NK-92 treated with Interleukin-12 subunit alpha and Interleukin-12 subunit beta, amount 100 ng/mL, for 24 hours (cell line): ENCODE measurements at regions not wholly inside any gene's neighbourhood (a gene's known extent, or its start where the extent isn't known, plus 50 kb on each side); places are given as distances from the start of the nearest gene placed in this dataset.

Experiments used
- DNase-seq: peaks from one replicate; lab custom pipeline; 2025; lab: John Stamatoyannopoulos, UW

DNA sequence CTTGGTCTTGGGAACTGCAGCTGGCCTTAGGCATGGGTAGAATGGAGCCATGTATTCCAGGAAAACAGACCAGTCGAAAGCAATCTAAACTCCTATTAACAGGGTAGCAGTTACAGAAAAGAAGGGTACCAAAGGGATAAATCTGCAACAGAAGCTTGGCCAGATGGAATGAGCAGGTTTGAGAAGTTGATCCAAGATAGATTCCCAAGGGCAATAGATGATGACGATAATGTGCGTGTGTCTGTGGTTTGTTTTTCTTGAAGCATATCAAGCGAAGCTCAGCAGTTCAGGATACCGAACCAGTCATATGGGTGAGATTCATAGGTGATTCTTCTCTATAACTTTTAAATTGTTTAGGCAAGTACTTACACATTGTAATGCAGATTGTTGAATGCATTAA lies 203.8 kb upstream of the SEMA6D start:
- DNase-seq = no peak

DNA sequence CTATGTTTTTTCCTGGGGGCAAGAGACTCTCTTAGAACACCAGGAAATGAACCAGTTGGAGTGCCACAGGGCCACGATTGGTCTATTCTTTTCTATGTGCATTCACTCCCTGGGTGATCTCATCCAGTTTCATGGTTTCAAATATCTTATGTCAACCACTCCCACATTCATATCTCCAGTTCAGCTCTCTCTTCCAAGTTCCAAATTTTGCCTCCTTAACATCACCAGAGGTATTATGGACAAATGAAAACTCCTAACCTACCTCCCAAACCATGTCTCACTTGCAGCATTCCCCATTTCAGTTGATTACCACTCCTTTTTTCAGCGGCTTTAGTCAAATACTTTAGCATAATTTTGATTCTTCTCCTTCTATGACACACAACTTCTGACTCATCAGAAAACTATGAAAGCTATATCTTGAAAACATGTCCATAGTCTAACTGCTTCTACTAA lies 203.1 kb upstream of the SEMA6D start:
- no peak for DNase-seq

DNA sequence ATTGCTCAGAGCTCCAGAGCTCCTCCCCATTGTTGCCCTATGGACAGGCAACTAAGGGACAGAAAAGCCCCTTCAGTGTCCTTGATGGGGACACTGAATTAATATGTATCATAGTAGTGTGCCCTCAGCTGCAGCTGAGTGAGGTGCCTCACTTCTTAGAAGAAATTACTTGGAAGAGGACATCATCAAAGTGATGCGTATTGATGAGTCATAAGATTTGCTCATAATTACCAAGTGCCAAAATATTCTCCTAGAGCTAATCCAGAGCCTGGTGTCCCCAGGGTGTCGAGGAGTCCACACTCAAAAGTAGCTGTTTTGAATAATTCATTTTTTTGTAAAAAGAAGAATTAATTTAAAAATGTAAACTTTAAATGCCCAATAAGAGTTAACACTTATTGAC lies 200.7 kb upstream of the SEMA6D start:
- no peak for DNase-seq

DNA sequence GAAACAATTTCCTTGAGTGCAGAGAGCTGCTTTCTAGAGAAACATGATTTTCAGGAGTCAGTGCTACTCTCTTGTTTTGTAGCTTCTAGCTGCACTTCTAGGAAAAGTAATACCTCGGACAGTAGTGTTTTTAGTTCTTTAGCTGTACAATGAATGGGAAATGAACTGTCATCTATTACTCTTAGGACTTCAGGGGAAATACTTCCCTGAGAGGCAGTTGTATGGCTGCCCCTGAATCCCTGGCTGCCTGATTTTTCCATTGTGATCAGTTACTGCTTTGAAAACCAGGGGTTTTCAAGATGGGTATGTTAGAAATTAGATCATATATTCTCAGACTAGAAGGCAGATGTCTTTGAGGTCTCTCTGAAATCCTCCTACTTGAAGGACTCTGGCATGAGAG lies 200.3 kb upstream of the SEMA6D start:
- DNase-seq = no peak

DNA sequence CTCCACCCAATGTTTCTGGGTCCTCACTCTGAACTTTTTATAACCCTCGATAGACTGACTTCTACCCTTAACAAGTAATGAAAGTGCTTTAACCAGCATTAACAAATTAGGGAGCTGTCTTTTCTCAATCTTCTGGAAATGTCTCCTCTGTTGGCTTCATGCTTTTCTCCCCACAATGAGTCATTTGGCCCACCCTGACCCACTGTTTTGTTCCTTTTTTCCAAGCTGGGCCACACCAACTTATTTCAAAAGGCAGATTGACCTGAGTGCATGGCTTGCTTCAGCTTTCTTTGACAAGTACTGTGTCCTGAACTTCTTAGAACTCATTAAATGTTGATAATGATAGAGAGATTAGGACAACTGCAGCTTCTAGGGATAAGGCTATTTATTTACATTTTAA lies 199.6 kb upstream of the SEMA6D start:
- no peak for DNase-seq

DNA sequence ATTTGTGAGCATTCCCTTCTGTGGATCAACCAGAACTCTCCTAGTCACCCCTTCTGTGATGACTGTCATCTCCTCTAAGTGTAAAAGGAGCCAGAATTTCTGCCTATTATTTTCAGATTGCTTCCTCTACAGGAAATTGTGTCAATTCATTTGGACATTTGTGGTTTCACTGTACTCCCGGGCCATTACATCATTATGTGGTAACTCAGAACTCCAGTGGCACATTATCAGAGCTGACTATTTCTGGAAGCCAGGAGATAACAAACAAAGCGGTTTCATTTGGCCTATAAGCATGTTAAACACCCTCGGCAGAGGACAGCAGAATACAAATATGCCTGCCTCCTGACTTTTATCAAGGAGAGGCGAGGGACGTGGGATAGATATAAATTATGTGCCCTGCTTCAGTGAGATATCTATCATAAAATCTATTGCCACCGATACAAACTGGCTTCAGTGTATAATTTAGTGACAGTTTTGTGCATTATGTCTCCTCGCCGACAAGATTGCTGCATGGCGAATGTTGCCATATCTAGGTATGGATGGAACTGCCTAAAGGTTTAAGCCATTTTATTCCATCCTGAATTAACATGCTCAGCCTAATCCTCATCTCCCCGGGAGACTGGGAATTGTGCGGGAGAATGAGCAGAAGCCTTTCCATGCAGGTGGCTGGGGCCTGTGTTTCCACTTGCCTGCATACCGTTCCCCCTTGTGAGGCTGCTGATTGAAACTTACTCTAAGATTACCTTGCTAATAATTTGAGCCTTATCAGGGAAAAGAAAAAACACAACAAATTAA lies 193.4 kb upstream of the SEMA6D start:
- no peak for DNase-seq

DNA sequence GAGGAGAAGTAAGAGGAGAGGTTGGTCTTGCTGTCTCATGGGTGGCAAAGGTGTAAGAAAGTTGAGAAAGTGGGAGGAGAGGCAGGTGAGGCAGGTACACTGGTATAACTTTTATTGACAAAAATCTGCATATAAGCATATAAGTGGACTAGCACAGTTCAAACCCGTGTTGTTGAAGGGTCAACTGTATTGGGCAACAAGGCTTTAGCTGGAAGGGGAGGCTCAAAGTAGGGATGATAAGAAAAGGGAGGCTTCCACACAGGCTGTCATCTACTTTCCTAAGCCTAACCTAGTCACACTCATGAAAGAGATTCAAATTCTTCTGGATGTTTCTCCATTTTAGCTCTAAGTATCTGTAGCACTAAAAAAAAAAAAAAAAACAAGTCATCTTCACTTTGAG lies 188.1 kb upstream of the SEMA6D start:
- DNase-seq = no peak

DNA sequence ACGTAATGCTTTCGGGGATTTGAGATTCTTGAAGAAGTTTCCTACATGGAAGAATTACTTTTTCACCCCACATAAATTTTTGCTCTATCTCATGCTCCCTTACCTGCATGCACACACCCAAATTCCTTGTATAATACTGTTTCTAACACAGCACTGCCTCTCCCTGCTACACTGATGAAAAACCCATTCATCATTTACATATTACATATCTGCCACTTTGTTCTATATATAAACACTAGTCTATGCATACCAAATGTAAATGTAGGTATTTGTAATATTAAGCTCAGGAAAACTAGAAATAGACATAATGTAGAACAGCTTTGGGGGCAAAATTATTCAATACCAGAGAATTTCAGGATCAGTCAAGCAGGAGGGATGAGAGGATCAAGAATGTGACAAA lies 182.6 kb upstream of the SEMA6D start:
- no peak for DNase-seq

DNA sequence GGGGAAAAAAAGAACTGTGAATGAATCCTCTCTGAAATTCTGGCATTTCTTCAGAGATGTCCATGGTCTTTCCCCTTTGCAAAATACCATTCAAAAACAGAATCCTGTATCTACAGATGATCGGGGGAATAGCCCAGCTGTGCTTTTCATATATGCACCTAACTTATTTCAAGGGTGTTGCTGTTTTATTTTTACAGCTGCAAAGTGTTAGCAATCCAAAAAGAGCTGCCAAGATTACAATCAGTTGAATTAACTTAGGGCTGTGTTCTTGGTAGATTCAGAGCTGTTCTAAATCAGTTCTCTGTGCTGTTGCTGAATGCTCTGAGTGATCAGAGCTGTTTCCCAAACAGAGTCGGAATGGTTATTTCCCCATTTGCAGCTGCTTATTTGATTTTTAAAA lies 175.7 kb upstream of the SEMA6D start:
- DNase-seq = no peak

DNA sequence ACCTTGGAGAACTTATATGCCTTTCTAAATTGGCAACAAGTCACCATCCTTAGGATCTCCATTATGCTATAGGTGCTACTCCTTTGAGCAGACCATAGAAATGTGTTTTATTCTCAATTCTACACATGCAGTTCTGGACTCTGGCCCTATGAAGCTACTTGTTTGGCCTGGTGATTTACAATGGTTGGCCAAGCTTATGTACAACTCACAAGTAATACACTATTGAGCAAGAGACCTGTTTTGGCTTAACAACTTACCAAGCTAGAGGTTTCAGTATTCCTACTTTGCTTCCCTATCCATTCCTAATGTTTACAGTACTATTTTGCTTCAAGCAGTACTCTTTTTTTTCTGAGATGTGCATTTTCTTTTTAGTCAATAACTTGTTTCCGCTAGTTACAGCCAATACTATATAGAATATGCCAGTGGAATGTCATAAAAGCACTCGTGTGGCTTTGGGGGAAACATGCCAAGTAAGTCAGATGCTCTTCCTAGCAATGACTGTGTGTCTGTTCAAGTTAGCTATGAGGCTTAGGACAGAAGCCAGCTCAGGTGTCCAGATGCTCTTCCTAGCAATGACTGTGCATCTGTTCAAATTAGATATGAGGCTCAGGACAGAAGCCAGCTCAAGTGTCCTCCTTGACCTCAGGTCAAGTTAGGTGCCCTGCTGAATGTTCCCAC lies 174.9 kb upstream of the SEMA6D start:
- no peak for DNase-seq

DNA sequence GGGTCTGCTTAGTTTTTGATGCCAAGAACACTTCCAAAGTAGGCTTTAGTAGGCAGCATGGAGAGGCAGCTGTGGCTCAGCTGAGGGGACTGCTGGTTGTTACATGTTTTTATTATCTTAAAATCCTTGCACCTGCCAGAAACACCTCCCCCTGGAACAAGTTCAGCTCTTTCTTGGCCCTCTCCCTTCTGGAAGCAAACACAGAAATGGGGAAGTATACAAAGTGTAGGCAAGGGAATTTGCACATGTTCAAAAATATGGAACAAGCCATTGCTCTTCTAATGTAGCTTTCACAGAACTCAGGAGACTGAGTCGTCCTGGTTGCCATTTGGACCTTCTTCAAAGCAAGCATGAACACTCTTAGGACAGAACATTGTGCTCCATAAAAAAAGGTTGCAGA lies 169.1 kb upstream of the SEMA6D start:
- DNase-seq = no peak

DNA sequence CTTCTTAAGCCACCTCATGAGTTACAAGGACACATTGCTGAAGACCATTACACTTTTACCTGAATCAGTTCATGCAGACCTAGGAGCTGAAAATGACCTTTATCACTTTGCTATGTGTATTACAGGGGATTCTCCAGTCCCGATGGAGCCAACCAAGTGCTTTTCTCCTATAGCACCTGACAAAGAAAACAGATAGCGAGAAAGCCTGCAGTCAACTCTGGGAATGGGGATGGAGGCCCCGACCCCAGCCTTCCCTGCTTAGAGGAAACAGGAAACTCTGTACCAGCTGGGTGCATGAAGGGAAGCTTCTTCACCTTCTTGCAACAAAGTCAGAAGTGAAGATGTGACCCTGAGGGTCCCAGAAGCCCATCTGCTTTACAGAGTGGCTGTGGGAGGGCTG lies 168.3 kb upstream of the SEMA6D start:
- no peak for DNase-seq

DNA sequence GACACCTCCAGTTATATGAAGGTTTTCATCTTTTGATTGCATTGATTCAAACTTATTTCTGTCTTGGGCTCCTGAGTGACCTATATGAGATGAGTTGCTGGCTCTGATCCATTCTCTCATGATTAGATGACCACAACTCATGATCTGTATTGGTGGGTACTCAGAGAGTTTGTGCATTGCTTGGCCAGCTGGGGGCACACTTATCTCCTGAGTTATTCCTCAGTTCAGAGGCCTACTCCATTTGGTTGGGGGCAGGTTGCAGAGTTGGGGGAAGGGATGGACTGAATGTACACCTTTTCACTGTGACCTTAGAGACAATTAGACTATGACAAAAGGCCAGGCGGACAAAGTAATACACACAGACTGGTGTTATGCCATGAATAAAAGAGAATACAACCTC lies 166.2 kb upstream of the SEMA6D start:
- no peak for DNase-seq

DNA sequence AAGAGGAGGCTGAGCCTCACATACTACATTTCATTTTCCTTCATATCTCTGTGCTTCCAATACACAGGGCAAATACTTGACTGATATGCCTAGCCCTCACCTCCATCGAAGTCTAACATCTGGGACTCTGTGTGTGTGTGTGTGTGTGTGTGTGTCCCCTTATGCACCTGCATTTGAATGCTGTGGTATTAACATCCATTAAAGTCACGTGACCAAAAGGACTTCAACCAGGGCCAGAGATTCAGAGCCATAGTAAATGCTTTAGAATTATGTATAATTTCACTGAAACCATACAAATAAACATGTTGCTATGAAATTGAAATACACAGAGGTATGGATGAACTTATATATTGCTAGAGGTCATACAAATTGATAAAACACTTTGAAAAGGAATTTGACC lies 165.8 kb upstream of the SEMA6D start:
- no peak for DNase-seq

DNA sequence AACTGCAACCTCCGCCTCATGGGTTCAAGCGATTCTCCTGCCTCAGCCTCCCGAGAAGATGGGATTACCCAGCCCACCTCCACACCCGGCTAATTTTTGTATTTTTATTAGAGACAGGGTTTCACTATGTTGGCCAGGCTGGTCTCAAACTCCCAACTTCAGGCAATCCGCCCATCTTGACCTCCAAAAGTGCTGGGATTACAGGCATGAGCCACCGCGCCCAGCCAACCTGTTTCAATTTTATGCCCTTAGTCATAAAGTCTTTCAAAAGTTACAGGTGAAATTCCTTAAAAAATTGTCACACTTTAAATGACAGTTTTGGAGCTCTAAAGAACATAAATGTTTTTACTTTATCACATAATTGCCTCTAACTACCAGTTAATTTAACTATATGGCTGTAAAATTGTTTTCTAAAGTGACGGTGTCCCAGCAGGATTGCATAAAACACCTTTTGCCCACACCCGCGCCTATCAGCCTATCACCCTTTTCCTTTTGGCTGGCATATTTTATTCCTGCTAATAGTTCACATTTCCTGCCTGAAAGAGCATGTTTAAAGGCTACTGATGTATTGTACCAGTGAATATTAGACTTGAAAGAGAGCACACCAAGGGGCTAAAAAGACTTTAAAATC lies 164.2 kb upstream of the SEMA6D start:
- DNase-seq = no peak

DNA sequence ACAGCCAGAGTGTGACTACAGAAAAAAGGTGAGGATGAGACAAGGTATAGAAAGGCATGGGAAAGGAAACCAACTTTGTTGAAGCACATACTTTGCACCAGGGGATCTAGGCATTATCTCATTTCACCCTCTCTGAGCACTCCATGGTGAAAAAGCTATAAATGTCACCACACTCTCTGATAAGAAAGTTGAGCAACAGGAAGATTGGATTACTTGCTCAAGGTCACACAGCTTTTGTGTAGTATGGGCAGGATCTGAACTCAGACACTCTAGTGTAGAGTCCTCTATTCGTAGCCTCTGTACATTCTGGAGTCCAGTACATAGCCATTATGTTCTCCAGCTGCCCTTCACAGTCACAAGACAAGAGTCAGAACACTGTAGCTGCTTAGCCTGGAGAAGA lies 163.4 kb upstream of the SEMA6D start:
- DNase-seq = no peak

DNA sequence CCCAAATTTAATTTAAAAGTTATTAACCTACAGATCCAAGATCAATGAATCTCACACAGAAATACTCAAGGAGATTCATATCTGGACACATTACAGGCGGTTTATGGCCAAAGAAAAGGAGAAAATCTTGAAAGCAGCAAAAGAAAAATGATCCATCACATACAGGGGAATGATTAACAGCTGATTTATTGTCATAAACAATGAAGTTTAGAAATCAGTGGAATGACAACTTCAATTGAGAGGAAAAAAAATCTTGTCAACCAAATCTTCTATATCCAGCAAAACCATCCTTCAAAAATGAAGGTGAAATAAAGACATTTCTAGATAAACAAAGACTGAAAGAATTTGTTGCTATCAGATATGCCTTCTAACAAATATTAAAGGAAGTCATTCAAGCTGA lies 156.2 kb upstream of the SEMA6D start:
- no peak for DNase-seq

DNA sequence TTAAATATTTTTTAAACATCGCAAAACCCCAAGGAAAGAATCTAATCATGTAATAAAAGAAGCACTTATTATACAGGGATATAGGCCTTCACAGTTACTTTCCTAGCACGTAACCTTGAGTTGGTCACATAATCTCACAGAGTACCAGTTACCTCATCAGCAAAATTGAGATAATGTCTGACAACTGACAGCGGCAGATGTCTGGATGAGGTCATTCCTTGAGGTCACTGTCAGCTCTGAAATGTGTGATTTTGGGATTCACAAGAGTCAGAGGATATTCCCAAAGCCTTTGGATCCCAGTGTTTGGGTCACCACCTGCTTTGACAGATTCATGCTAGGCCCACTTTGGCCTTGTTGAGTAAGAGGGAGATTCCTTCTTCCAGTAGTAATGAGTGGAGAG lies 151.4 kb upstream of the SEMA6D start:
- DNase-seq = no peak

DNA sequence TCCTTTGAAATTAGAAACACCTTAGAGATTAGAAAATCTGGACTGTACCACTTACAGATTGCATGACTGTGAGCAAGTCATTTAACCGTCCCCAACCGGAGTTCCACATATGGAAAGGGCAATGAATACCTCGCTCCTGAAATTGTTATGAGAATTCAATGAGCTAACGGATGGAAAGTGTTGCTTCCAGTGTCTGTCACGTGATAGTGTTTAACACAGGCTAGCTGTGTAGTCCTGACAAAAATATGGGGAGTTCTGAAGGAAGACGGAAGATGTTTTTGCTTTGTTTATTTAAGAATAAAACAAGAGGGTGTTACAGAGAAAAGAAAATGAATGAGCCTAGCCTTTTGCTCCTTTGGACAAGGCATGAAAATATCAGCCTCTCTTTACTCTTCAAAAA lies 150.7 kb upstream of the SEMA6D start:
- no peak for DNase-seq

DNA sequence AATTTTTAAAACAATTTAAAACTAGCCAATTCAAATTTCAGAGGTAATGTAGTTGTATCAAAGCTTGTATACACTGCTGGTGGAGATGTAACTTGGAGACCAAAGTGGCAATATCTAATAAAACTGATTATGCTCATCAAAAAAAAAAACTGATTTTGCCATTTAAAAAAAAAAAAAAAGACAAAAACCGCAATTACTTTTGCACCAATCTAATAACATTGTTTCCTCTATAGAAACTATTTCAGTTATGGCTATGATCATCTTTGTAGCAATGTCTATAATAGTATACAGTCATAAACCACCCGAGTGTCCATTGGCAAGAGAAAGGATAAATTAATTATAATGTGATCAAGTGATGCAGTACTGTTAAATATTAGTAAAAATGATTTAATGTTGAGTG lies 149.3 kb upstream of the SEMA6D start:
- DNase-seq = no peak

DNA sequence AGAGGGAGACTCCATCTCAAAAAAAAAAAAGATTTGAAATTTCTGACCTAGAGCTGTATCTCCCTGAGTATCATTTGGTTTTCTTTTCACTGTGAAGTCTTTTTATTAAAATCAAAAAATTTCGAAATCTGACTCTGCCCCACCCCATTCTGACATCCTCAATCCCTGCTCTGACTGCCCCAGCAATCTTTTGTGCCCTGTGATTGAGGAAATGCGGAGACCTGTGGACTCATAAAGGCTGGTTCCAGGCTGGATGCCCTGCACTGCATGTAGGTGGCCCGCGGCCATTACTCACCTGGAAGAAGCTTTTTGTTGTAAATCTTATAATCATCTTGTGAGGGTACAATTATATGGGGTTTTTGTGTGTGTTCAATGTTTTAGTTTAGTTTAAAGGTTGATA lies 147.3 kb upstream of the SEMA6D start:
- DNase-seq = no peak

DNA sequence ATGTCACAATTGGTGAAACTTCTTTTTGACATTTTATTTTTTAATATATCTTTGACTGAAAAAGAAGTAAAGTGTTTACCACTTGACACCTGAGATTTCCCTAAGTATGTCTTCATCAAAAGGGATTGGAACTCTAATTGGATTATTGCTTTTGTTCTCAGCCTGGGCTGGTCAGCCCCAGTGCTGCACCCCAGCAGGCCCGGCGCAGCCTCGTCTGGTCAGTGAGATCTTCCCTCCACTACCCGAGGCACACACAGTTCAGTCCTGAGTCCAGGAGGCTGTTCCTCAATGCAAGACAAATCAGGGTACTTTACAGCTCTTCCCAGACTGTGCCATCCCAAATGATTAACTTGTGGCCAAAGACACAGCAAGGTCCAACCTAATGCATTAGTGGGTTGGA lies 146.9 kb upstream of the SEMA6D start:
- DNase-seq = no peak

DNA sequence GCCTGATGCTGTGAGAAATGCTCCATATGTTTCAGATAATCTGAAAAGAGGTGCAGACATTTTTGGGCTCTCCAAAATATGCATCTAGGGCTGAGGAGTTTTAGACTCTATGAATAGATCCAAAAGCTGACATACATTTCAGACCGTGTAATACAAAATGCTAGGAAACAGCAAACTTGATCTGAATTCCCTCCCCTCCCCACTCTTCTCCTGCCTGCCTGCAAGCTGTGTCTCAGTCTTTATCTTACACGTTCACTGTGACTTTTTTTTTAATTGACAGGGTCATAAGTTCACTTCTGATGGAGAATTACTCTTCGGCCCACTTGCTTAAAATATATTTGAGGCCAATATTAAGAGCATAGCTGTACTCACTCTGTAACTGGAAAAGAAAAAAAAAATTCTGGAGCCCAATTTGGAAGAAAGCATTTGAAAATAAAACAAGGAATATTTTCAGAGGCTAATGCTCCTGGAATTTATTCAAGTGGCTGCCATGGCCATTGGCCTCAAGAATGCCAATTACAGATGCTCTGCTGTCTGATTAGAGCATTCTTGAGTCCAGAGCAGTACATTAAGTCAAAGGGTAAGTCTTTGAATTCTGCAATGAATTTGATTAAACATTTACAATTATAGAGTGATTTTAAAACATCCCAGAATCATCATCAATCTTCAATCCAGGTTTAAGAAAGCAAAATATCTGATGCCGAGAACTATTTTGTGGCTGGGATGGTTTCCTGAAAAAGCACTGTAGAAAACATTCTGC lies 146.2 kb upstream of the SEMA6D start:
- no peak for DNase-seq
